ENCODE measurements at regions not wholly inside any gene's neighbourhood (a gene's known extent, or its start where the extent isn't known, plus 50 kb on each side); places are given as distances from the start of the nearest gene placed in this dataset.

- no peak for TF ChIP-seq ATF3 (IDR thresholded peaks at IDR 0.05)
- TF ChIP-seq POLR2A (IDR thresholded peaks at IDR 0.05; ENCODE audit: borderline replicate concordance, extremely low read depth, insufficient read depth, insufficient read length), result no peak
- TF ChIP-seq CTCF (IDR thresholded peaks at IDR 0.05 in 2 of 3, conservative IDR thresholded peaks at IDR 0.05 in 1 of 3; ENCODE audit: borderline replicate concordance in 1 of 3, insufficient read depth in 1 of 3, low read depth in 2 of 3, low read length in 2 of 3), result no peak
- TF ChIP-seq POLR2AphosphoS5 (IDR thresholded peaks at IDR 0.05; ENCODE audit: low read depth, low read length), result no peak
- no peak for TF ChIP-seq EGR1 (IDR thresholded peaks at IDR 0.05; ENCODE audit: low read depth)
- TF ChIP-seq EZH2 (IDR thresholded peaks at IDR 0.05), result no peak
- TF ChIP-seq RAD21 (IDR thresholded peaks at IDR 0.05; ENCODE audit: low read depth), result no peak
- no peak for TF ChIP-seq ZNF274 (IDR thresholded peaks at IDR 0.05; ENCODE audit: low read depth, low read length)
- no peak for TF ChIP-seq CEBPB (IDR thresholded peaks at IDR 0.05; ENCODE audit: low read depth)
- TF ChIP-seq SP1 (IDR thresholded peaks at IDR 0.05; ENCODE audit: low read depth), result no peak
- TF ChIP-seq MAX (IDR thresholded peaks at IDR 0.05), result no peak
- no peak for TF ChIP-seq SRF (IDR thresholded peaks at IDR 0.05; ENCODE audit: low read depth)
- TF ChIP-seq REST (IDR thresholded peaks at IDR 0.05; ENCODE audit: low read depth), result no peak
These were observed 427.3 kb downstream of the MFSD1 start for GRCh38 chr3:159229116-159229680.

Measured in HCT116 (cell line).